ENCODE measurements at regions not wholly inside any gene's neighbourhood (a gene's known extent, or its start where the extent isn't known, plus 50 kb on each side); places are given as distances from the start of the nearest gene placed in this dataset.
A peak's percentile ranks its signal among the peaks of the same experiment; 100 is the strongest.

DNA sequence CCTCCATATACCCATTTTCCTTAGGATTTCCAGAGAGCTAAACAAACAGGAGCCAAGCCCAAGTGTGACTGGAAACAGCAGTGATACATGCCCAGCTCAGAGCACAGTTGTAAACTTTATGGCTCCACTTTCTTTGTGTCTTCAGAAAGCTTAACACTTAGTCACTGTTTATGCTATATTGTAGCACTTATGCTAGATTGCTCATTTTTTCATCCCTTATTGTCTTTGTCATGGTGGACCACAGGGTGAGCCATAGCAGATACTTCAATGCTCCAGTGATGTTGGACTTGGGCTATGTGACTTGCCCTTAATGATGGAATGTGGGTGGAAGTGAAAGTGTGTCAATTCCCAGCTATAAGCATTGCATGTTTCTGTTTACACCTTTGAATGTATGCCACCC lies 401.6 kb downstream of the METTL4 start:
- Histone ChIP-seq H3K27me3 (replicated peaks; ENCODE audit: control insufficient read depth, insufficient read depth, low read length) (no peaks in the 10 kb centered on the region; the same call in 1 of the 2 replicates), H3K4me3 (ENCODE audit: low read depth, low read length) (no peak overlapping the region), H3K36me3 (ENCODE audit: control insufficient read depth, insufficient read depth, low read length) (no peaks in the 10 kb centered on the region), H3K9me3 (no peaks in the 10 kb centered on the region), H3K4me1 (peaks cover 60% of the 10 kb centered on the region)
- peaks cover 42% of the 10 kb centered on the region for H3K4me1 Mint-ChIP-seq (ENCODE audit: low read depth, unreplicated experiment)
- TF ChIP-seq, protein P1, sequence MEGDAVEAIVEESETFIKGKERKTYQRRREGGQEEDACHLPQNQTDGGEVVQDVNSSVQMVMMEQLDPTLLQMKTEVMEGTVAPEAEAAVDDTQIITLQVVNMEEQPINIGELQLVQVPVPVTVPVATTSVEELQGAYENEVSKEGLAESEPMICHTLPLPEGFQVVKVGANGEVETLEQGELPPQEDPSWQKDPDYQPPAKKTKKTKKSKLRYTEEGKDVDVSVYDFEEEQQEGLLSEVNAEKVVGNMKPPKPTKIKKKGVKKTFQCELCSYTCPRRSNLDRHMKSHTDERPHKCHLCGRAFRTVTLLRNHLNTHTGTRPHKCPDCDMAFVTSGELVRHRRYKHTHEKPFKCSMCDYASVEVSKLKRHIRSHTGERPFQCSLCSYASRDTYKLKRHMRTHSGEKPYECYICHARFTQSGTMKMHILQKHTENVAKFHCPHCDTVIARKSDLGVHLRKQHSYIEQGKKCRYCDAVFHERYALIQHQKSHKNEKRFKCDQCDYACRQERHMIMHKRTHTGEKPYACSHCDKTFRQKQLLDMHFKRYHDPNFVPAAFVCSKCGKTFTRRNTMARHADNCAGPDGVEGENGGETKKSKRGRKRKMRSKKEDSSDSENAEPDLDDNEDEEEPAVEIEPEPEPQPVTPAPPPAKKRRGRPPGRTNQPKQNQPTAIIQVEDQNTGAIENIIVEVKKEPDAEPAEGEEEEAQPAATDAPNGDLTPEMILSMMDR (IDR thresholded peaks at IDR 0.05; ENCODE audit: insufficient read depth in 1 of 2, low read depth in 1 of 2, low read length in 1 of 2, severe bottlenecking in 1 of 2, unreplicated experiment in 1 of 2) = no peak
- POLR2A ChIA-PET = no interaction called here
- H3K27me3 Mint-ChIP-seq (ENCODE audit: insufficient read depth, unreplicated experiment) = no peaks in the 10 kb centered on the region
- H3K27ac Mint-ChIP-seq (ENCODE audit: unreplicated experiment) = no peak overlapping the region
- no TSS peak for BruUV-seq (replicated peaks)
- intact Hi-C loops (cut with micrococcal nuclease; ENCODE audit: unreplicated experiment) = loop anchor here (10.0 kb wide), 1 partner anchor 55 kb away; no protein-coding TSS in a partner anchor
- peaks cover 11% of the 10 kb centered on the region for H3K36me3 Mint-ChIP-seq (ENCODE audit: insufficient read depth, unreplicated experiment)
- H3K4me3 Mint-ChIP-seq (ENCODE audit: unreplicated experiment) = no peak overlapping the region
- H3K9me3 Mint-ChIP-seq (ENCODE audit: unreplicated experiment) = peaks cover 14% of the 10 kb centered on the region
- DNase-seq = no peak
- CTCF ChIA-PET = no interaction called here

DNA sequence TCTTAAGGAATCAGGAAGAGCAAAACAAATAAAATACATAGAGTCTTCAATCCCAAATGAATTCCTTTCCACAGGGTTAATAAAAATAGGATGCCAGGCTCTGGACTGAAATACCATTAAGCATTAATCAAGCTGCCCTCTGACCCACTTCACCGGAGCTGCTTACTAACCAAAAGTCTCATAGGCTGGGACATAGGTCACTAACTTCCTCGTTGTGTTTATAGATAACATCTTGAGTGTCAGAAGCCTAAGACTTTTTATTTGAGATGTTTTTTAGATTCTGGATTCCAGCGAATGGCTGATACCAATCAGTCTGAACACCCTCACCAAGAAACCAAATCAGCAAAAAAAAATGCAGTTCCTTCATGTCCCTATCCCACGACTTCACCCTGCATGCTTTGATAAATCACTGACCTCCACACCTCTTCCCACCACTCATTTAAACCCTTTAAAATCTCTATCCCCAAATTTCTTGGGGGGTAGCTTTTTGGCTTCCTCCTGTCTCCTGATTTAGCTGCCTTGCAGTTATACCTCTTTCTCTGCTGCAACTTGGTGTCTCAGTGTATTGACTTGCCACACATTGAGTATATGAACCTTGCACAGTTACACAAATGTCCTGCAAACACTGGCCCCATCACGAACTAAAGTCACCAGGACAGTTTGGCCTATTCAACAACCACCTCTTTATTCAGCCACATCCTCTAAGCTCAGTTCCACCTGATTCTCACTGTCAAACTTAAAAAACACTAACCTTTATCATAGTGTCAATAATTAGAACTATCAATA lies 399.3 kb downstream of the METTL4 start:
- Histone ChIP-seq H3K9me3 (no peaks in the 10 kb centered on the region), H3K27me3 (replicated peaks; ENCODE audit: control insufficient read depth, insufficient read depth, low read length) (no peaks in the 10 kb centered on the region), H3K4me3 (ENCODE audit: low read depth, low read length) (no peak overlapping the region), H3K4me1 (peaks cover 64% of the 10 kb centered on the region), H3K36me3 (ENCODE audit: control insufficient read depth, insufficient read depth, low read length) (no peaks in the 10 kb centered on the region)
- DNase-seq = no peak
- peaks cover 5% of the 10 kb centered on the region for H3K36me3 Mint-ChIP-seq (ENCODE audit: insufficient read depth, unreplicated experiment)
- CTCF ChIA-PET = no interaction called here
- POLR2A ChIA-PET = interaction anchor here (0.5 kb wide), 1 partner anchor 1506 kb away, joined by 6 read pairs; no protein-coding TSS in a partner anchor
- no peak overlapping the region for H3K4me3 Mint-ChIP-seq (ENCODE audit: unreplicated experiment)
- peaks cover 45% of the 10 kb centered on the region for H3K4me1 Mint-ChIP-seq (ENCODE audit: low read depth, unreplicated experiment)
- H3K27me3 Mint-ChIP-seq (ENCODE audit: insufficient read depth, unreplicated experiment) = no peaks in the 10 kb centered on the region
- TF ChIP-seq, protein P1 (IDR thresholded peaks at IDR 0.05; ENCODE audit: insufficient read depth in 1 of 2, low read depth in 1 of 2, low read length in 1 of 2, severe bottlenecking in 1 of 2, unreplicated experiment in 1 of 2) = no peak
- H3K9me3 Mint-ChIP-seq (ENCODE audit: unreplicated experiment) = peaks cover 14% of the 10 kb centered on the region
- no TSS peak for BruUV-seq (replicated peaks)
- peak overlapping the region; percentile 33 for H3K27ac Mint-ChIP-seq (ENCODE audit: unreplicated experiment)
- intact Hi-C loops (cut with micrococcal nuclease; ENCODE audit: unreplicated experiment) = loop anchor here (10.0 kb wide), 1 partner anchor 57 kb away; no protein-coding TSS in a partner anchor

DNA sequence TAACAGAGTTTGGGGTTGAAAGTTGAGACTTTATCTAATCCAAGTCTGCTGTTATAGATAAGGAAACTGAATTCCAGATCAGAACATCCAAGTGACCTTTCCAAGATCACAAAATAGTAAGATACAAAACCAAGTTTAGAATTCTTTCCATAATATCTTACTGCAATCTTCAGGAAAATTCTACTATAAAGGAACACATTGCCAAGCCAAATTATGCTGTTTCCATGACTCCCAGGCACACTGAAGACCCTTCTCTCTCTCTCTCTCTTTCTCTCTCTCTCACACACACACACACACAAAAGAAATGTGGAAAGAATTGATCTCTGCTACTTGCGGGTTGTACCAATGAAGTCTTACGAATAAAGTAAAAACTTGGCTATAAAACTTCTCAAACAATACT lies 398.4 kb downstream of the METTL4 start:
- Mint-ChIP-seq H3K9me3 (ENCODE audit: unreplicated experiment) (peaks cover 14% of the 10 kb centered on the region), H3K27ac (ENCODE audit: unreplicated experiment) (no peak overlapping the region), H3K4me1 (ENCODE audit: low read depth, unreplicated experiment) (peaks cover 45% of the 10 kb centered on the region), H3K27me3 (ENCODE audit: insufficient read depth, unreplicated experiment) (no peaks in the 10 kb centered on the region), H3K36me3 (ENCODE audit: insufficient read depth, unreplicated experiment) (peaks cover 2% of the 10 kb centered on the region), H3K4me3 (ENCODE audit: unreplicated experiment) (no peak overlapping the region)
- peaks cover 59% of the 10 kb centered on the region for H3K4me1 ChIP-seq
- H3K4me3 ChIP-seq (ENCODE audit: low read depth, low read length) = no peak overlapping the region
- H3K9me3 ChIP-seq = no peaks in the 10 kb centered on the region
- CTCF ChIA-PET = no interaction called here
- H3K36me3 ChIP-seq (ENCODE audit: control insufficient read depth, insufficient read depth, low read length) = no peaks in the 10 kb centered on the region
- DNase-seq = no peak
- no TSS peak for BruUV-seq (replicated peaks)
- POLR2A ChIA-PET = no interaction called here
- H3K27me3 ChIP-seq (replicated peaks; ENCODE audit: control insufficient read depth, insufficient read depth, low read length) = no peaks in the 10 kb centered on the region
- intact Hi-C loops (cut with micrococcal nuclease; ENCODE audit: unreplicated experiment) = loop anchor here (10.0 kb wide), 1 partner anchor 58 kb away; no protein-coding TSS in a partner anchor
- TF ChIP-seq, protein P1 (IDR thresholded peaks at IDR 0.05; ENCODE audit: insufficient read depth in 1 of 2, low read depth in 1 of 2, low read length in 1 of 2, severe bottlenecking in 1 of 2, unreplicated experiment in 1 of 2) = no peak

All from Caco-2 (cell line).